GM23338 (cell line): ENCODE measurements at regions not wholly inside any gene's neighbourhood (a gene's known extent, or its start where the extent isn't known, plus 50 kb on each side); places are given as distances from the start of the nearest gene placed in this dataset.

Experiments used
- ATAC-seq: fragments of 200-7000 bp; cut with Tn5 transposase; 3 replicates; pipeline ENCODE4 v1.9.1; 2020
- DNase-seq: peaks from one replicate; pipeline ENCODE4 v3.0.0-alpha.2; 2015; ENCODE audit warnings: low spot score
- H2AFZ ChIP-seq: fragments of 200-600 bp; sonication (generic); 2 replicates; pipeline ENCODE4 v1.8.0; 2016; ENCODE audit warnings: antibody characterized with exemption, mild to moderate bottlenecking, moderate library complexity
- H3F3A ChIP-seq: fragments of 200-600 bp; sonication (generic); replicated peaks from 2 replicates; pipeline ENCODE4 v1.8.0; 2017; ENCODE audit warnings: antibody characterized with exemption, mixed run types, low read depth
- H3K27ac ChIP-seq: fragments of 200-600 bp; sonication (generic); 2 replicates; pipeline ENCODE4 v1.6.1; 2016; ENCODE audit warnings: low read depth
- H3K27me3 ChIP-seq: fragments of 200-600 bp; sonication (generic); 2 replicates; pipeline ENCODE4 v1.8.0; 2016; ENCODE audit warnings: mild to moderate bottlenecking, mixed run types, moderate library complexity; ENCODE audit not compliant: insufficient read depth
- H3K36me3 ChIP-seq: fragments of 200-600 bp; sonication (generic); 2 replicates; pipeline ENCODE4 v1.8.0; 2016; ENCODE audit warnings: mild to moderate bottlenecking; ENCODE audit not compliant: insufficient read depth
- H3K4me1 ChIP-seq: fragments of 200-600 bp; sonication (generic); 2 replicates; pipeline ENCODE4 v1.8.0; 2016; ENCODE audit warnings: mild to moderate bottlenecking, moderate library complexity; ENCODE audit not compliant: insufficient read depth
- H3K4me2 ChIP-seq: fragments of 200-600 bp; sonication (generic); 2 replicates; pipeline ENCODE4 v1.7.1; 2017; ENCODE audit warnings: mixed run types
- H3K4me3 ChIP-seq: fragments of 200-600 bp; sonication (generic); 2 replicates; pipeline ENCODE4 v1.6.1; 2016; ENCODE audit warnings: mixed run types
- H3K79me2 ChIP-seq: fragments of 200-600 bp; sonication (generic); replicated peaks from 2 replicates; pipeline ENCODE4 v1.8.0; 2017; ENCODE audit warnings: mild to moderate bottlenecking; ENCODE audit not compliant: insufficient read depth
- H3K9me2 ChIP-seq: fragments of 200-600 bp; sonication (generic); 2 replicates; pipeline ENCODE4 v1.8.0; 2017; ENCODE audit not compliant: insufficient read depth
- H4K20me1 ChIP-seq: fragments of 200-600 bp; sonication (generic); replicated peaks from 2 replicates; pipeline ENCODE4 v1.8.0; 2017; ENCODE audit warnings: mild to moderate bottlenecking; ENCODE audit not compliant: insufficient read depth
- H3K27ac Mint-ChIP-seq: 2 replicates; pipeline ENCODE4 v1.8.0; 2020; ENCODE audit warnings: inconsistent platforms, mild to moderate bottlenecking, moderate library complexity, mixed read lengths
- H3K27me3 Mint-ChIP-seq: 3 replicates; pipeline ENCODE4 v1.8.0; 2022; ENCODE audit warnings: low read depth, mild to moderate bottlenecking, moderate library complexity, mixed read lengths, inconsistent platforms; ENCODE audit not compliant: insufficient read depth, poor library complexity
- H3K36me3 Mint-ChIP-seq: 3 replicates; pipeline ENCODE4 v1.8.0; 2021; ENCODE audit warnings: low read depth, mild to moderate bottlenecking, inconsistent platforms, moderate library complexity, mixed read lengths
- H3K4me1 Mint-ChIP-seq: 3 replicates; pipeline ENCODE4 v1.8.0; 2020; ENCODE audit warnings: mild to moderate bottlenecking, inconsistent platforms, mixed read lengths
- H3K4me3 Mint-ChIP-seq: 3 replicates; pipeline ENCODE4 v1.8.0; 2021; ENCODE audit warnings: moderate library complexity, mild to moderate bottlenecking, inconsistent platforms, mixed read lengths
- H3K9me3 Mint-ChIP-seq: 3 replicates; pipeline ENCODE4 v1.8.0; 2020; ENCODE audit warnings: moderate library complexity, mild to moderate bottlenecking, inconsistent platforms, mixed read lengths
- CREB1 ChIP-seq: fragments of 250-450 bp; sonication (Bioruptor Pico); IDR thresholded peaks from 2 replicates; pipeline ENCODE4 v1.5.0; 2020; ENCODE audit warnings: low read depth, mild to moderate bottlenecking, moderate library complexity
- CTCF ChIP-seq, 2 experiments: fragments of 200-600 bp in 1 of 2; sonication (generic) in 1 of 2; conservative IDR thresholded peaks; 2 replicates each; pipeline versions ENCODE4 v1.5.1 to v1.6.1; 2016 to 2017; ENCODE audit warnings: antibody characterized with exemption in 2 of 2, low read depth in 2 of 2, mild to moderate bottlenecking in 2 of 2, moderate library complexity in 1 of 2
- ETS1 ChIP-seq: IDR thresholded peaks from 2 replicates; pipeline ENCODE4 v1.6.1; 2016; ENCODE audit warnings: antibody characterized with exemption
- EZH2 ChIP-seq: fragments of 200-600 bp; sonication (generic); IDR thresholded peaks from one replicate; pipeline ENCODE4 v1.8.0; 2017; ENCODE audit warnings: antibody characterized with exemption, mild to moderate bottlenecking, low read depth; ENCODE audit not compliant: unreplicated experiment
- EZH2phosphoT487 ChIP-seq: fragments of 200-600 bp; sonication (generic); IDR thresholded peaks from one replicate; pipeline ENCODE4 v1.8.1; 2018; ENCODE audit warnings: antibody characterized with exemption; ENCODE audit not compliant: unreplicated experiment
- JUNB ChIP-seq: IDR thresholded peaks from one replicate; pipeline ENCODE4 v1.6.1; 2016; ENCODE audit warnings: antibody characterized with exemption; ENCODE audit not compliant: unreplicated experiment
- NANOG ChIP-seq: IDR thresholded peaks from 2 replicates; pipeline ENCODE4 v1.6.1; 2016; ENCODE audit warnings: antibody characterized with exemption, borderline replicate concordance
- POLR2AphosphoS5 ChIP-seq: IDR thresholded peaks from 2 replicates; pipeline ENCODE4 v1.6.1; 2016; ENCODE audit warnings: antibody characterized with exemption, low read depth
- REST ChIP-seq: IDR thresholded peaks from one replicate; pipeline ENCODE4 v1.6.1; 2018; ENCODE audit warnings: antibody characterized with exemption; ENCODE audit not compliant: unreplicated experiment
- STAT1 ChIP-seq: IDR thresholded peaks from one replicate; pipeline ENCODE4 v1.6.1; 2016; ENCODE audit warnings: antibody characterized with exemption; ENCODE audit not compliant: unreplicated experiment
- ZNF114 ChIP-seq: fragments of 250-450 bp; sonication (Bioruptor Pico); IDR thresholded peaks from 2 replicates; pipeline ENCODE4 v1.5.0; 2020; ENCODE audit warnings: mild to moderate bottlenecking, moderate library complexity
- ZNF331 ChIP-seq: fragments of 250-450 bp; sonication (Bioruptor Pico); IDR thresholded peaks from 2 replicates; pipeline ENCODE4 v1.5.0; 2020; ENCODE audit warnings: low read depth, mild to moderate bottlenecking, moderate library complexity
- ZNF462 ChIP-seq: fragments of 250-450 bp; sonication (Bioruptor Pico); IDR thresholded peaks from 2 replicates; pipeline ENCODE4 v1.5.0; 2020; ENCODE audit warnings: mild to moderate bottlenecking, moderate library complexity

- no peak overlapping the region for H3K4me2 ChIP-seq
- no peaks in the 10 kb centered on the region; the same call in 2 of the 3 replicates for H3K4me1 Mint-ChIP-seq
- no peaks in the 10 kb centered on the region for H3K9me3 Mint-ChIP-seq
Observed at GRCh38 chr5:8767746-8768145, 778.1 kb downstream of the SEMA5A start.

More at GRCh38 chr5:8767746-8768145, 778.1 kb downstream of the SEMA5A start:
- Histone ChIP-seq H3K4me3 (no peak overlapping the region), H3F3A (no peaks in the 10 kb centered on the region), H3K27ac (no peak overlapping the region), H3K9me2 (no peaks in the 10 kb centered on the region), H3K27me3 (no peaks in the 10 kb centered on the region), H3K36me3 (no peaks in the 10 kb centered on the region), H2AFZ (no peak overlapping the region), H3K4me1 (no peaks in the 10 kb centered on the region), H4K20me1 (no peaks in the 10 kb centered on the region), H3K79me2 (no peaks in the 10 kb centered on the region)
- ATAC-seq (no peak), DNase-seq (no peak)
- H3K27me3 Mint-ChIP-seq = no peaks in the 10 kb centered on the region
- no peaks in the 10 kb centered on the region for H3K36me3 Mint-ChIP-seq
- H3K27ac Mint-ChIP-seq = no peak overlapping the region
- TF ChIP-seq EZH2phosphoT487 = no peak
- TF ChIP-seq CTCF (conservative IDR thresholded peaks at IDR 0.05; ENCODE audit: low read depth in 2 of 2) = no peak
- TF ChIP-seq STAT1 = no peak
- no peak for TF ChIP-seq ZNF114 (CRISPR knock-in tag)
- TF ChIP-seq POLR2AphosphoS5 = no peak
- TF ChIP-seq EZH2 = no peak
- TF ChIP-seq ZNF331 = no peak
- TF ChIP-seq REST = no peak
- TF ChIP-seq NANOG = no peak
- TF ChIP-seq JUNB = no peak
- TF ChIP-seq ZNF462 = no peak
- no peak for TF ChIP-seq ETS1
- TF ChIP-seq CREB1 = no peak
- no peak overlapping the region for H3K4me3 Mint-ChIP-seq
